PFSK-1 (cell line): ENCODE measurements at regions not wholly inside any gene's neighbourhood (a gene's known extent, or its start where the extent isn't known, plus 50 kb on each side); places are given as distances from the start of the nearest gene placed in this dataset.

Experiments
- POLR2AphosphoS5 ChIP-seq: IDR thresholded peaks from 2 replicates; pipeline ENCODE4 v1.6.1; 2012; ENCODE audit warnings: low read depth, mild to moderate bottlenecking, control low read depth, low read length, moderate library complexity
- SIN3A ChIP-seq: IDR thresholded peaks from 2 replicates; pipeline ENCODE4 v1.6.1; 2012; ENCODE audit warnings: mild to moderate bottlenecking, low read length, moderate library complexity, borderline replicate concordance; ENCODE audit not compliant: insufficient read depth
- TAF1 ChIP-seq: IDR thresholded peaks from 2 replicates; pipeline ENCODE4 v1.6.1; 2012; ENCODE audit warnings: low read length, control low read depth, borderline replicate concordance; ENCODE audit not compliant: insufficient read depth
- TF ChIP-seq, protein P1 (sequence below), 2 experiments: IDR thresholded peaks; 2 replicates each; pipeline versions ENCODE4 v1.6.1 to v1.8.0; 2011 to 2012; ENCODE audit warnings: low read depth in 2 of 2, low read length in 2 of 2, control low read depth in 1 of 2, inconsistent platforms in 1 of 2, mild to moderate bottlenecking in 1 of 2, moderate library complexity in 1 of 2; ENCODE audit not compliant: insufficient read depth in 1 of 2

DNA sequence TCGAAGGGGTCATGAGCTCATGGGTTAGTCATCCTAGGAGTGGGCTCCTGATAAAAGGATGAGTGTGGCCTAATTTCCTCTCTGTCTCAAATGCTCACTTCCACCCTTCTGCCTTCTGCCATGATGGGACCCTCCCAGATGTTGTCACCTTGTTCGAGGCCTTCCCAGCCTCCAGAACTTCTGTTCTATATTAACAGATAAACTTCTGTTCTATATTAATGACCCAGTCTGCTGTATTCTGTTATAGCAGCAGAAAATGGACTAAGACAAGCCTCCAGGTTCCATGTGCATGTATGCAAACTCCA is 583.2 kb downstream of the GLRX3 start:
- TF ChIP-seq, protein P1, sequence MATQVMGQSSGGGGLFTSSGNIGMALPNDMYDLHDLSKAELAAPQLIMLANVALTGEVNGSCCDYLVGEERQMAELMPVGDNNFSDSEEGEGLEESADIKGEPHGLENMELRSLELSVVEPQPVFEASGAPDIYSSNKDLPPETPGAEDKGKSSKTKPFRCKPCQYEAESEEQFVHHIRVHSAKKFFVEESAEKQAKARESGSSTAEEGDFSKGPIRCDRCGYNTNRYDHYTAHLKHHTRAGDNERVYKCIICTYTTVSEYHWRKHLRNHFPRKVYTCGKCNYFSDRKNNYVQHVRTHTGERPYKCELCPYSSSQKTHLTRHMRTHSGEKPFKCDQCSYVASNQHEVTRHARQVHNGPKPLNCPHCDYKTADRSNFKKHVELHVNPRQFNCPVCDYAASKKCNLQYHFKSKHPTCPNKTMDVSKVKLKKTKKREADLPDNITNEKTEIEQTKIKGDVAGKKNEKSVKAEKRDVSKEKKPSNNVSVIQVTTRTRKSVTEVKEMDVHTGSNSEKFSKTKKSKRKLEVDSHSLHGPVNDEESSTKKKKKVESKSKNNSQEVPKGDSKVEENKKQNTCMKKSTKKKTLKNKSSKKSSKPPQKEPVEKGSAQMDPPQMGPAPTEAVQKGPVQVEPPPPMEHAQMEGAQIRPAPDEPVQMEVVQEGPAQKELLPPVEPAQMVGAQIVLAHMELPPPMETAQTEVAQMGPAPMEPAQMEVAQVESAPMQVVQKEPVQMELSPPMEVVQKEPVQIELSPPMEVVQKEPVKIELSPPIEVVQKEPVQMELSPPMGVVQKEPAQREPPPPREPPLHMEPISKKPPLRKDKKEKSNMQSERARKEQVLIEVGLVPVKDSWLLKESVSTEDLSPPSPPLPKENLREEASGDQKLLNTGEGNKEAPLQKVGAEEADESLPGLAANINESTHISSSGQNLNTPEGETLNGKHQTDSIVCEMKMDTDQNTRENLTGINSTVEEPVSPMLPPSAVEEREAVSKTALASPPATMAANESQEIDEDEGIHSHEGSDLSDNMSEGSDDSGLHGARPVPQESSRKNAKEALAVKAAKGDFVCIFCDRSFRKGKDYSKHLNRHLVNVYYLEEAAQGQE (IDR thresholded peaks at IDR 0.05; ENCODE audit: insufficient read depth in 1 of 2, low read depth in 2 of 2, low read length in 2 of 2), result no peak
- TF ChIP-seq POLR2AphosphoS5 (no peak), TAF1 (no peak), SIN3A (no peak)
